ENCODE measurements at regions not wholly inside any gene's neighbourhood (a gene's known extent, or its start where the extent isn't known, plus 50 kb on each side); places are given as distances from the start of the nearest gene placed in this dataset.

GRCh38 chr5:123261752-123262151 lies 161.5 kb downstream of the CEP120 start:
- TF ChIP-seq EGR1 (IDR thresholded peaks at IDR 0.05; ENCODE audit: borderline replicate concordance in 1 of 2, low read depth in 2 of 2, low read length in 2 of 2), result no peak
- TF ChIP-seq, protein P1, sequence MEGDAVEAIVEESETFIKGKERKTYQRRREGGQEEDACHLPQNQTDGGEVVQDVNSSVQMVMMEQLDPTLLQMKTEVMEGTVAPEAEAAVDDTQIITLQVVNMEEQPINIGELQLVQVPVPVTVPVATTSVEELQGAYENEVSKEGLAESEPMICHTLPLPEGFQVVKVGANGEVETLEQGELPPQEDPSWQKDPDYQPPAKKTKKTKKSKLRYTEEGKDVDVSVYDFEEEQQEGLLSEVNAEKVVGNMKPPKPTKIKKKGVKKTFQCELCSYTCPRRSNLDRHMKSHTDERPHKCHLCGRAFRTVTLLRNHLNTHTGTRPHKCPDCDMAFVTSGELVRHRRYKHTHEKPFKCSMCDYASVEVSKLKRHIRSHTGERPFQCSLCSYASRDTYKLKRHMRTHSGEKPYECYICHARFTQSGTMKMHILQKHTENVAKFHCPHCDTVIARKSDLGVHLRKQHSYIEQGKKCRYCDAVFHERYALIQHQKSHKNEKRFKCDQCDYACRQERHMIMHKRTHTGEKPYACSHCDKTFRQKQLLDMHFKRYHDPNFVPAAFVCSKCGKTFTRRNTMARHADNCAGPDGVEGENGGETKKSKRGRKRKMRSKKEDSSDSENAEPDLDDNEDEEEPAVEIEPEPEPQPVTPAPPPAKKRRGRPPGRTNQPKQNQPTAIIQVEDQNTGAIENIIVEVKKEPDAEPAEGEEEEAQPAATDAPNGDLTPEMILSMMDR (IDR thresholded peaks at IDR 0.05 in 2 of 3, conservative IDR thresholded peaks at IDR 0.05 in 1 of 3; ENCODE audit: control insufficient read depth in 2 of 3, extremely low read depth in 1 of 3, insufficient read depth in 1 of 3, low read depth in 3 of 3, low read length in 3 of 3), result no peak
- no peak for TF ChIP-seq ZZZ3 (IDR thresholded peaks at IDR 0.05; ENCODE audit: control insufficient read depth, insufficient read length, low read depth)
- no peak for TF ChIP-seq YY1 (IDR thresholded peaks at IDR 0.05; ENCODE audit: low read depth, low read length)
- TF ChIP-seq POLR2A (IDR thresholded peaks at IDR 0.05; ENCODE audit: low read depth, low read length), result no peak
- no peak for TF ChIP-seq BHLHE40 (IDR thresholded peaks at IDR 0.05; ENCODE audit: borderline replicate concordance in 1 of 2, low read depth in 2 of 2, low read length in 1 of 2)
- no peak for TF ChIP-seq MYB (IDR thresholded peaks at IDR 0.05; ENCODE audit: borderline replicate concordance, low read depth, low read length)

All from GM12878 (cell line).